ENCODE measurements at regions not wholly inside any gene's neighbourhood (a gene's known extent, or its start where the extent isn't known, plus 50 kb on each side); places are given as distances from the start of the nearest gene placed in this dataset.
A peak's percentile ranks its signal among the peaks of the same experiment; 100 is the strongest.

DNA sequence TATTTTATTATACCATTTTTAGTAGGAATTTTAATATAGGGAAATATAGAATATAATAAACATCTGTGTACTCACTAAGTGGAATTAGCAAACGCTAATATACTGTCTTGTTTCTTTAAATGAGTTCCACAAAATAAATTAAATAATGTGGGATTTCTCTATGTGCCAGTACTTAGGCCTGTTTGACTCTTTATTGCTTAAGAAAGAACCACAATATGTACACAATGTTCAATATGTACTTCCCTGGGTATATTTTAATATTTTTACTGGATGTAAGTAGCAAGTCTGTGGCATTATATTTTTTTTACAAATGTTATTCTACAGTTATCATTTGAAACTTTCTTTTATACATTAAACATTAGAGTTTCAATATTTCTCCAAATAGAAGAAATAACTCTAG, 92.5 kb upstream of the CARD18 start:
- no peak for DNase-seq (ENCODE audit: low spot score)

DNA sequence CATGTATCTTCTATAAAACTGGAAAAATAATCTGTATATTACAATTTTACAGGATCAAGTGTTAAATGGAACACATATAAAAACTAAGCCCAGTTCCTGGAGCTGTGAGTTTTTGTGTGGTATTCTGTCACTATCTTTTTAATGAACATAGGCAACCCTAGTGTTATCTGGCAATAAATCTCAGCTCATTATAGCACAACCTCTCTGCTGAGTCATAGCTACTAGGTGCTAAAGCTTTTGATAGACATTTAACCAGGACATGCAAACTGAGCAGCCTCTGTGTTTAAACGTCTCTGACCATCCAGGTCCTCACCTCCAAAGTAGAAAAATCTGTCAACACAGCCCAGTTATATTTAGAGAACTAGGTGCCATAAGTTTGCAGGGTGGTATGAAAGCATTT, 91.0 kb upstream of the CARD18 start:
- DNase-seq (ENCODE audit: low spot score) = no peak

DNA sequence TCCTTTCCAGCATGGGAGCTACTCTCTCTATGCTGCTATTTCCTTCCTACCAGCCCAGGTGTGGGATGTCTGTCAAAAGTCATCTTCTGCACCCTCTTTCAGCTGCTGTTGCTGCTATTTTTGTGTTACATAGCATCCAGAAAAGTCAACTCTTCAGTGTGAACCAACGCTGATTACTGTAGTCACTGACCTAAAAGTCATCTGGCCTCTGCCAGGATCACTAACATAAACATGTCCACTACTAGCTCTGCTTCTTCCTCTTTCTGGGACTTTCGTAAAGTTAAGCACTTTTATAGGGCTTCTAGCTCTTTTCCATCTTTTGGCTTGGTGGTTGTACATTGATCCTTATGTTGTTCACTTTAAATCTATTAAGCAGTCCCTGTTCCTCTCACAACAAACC, 90.2 kb upstream of the CARD18 start:
- DNase-seq (ENCODE audit: low spot score) = peak; percentile 27

DNA sequence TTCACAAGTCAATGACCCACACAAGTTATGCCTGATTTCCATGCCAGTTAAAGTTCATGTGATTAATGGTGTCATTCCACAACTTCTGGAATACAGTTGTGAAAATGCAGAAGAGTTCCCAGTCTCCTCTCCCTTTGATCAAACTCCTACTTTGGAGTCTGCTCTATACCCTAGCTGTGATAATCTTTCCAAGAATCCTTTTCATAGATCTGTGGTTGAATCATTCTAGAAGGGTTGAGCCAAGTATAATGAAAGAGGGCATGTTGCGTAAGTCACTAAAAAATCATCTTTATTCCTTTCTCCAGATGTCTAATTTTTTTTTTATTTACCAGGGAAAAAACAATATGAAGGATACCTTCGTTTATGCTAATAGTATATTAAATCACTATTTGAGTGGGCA, 89.7 kb upstream of the CARD18 start:
- no peak for DNase-seq (ENCODE audit: low spot score)

DNA sequence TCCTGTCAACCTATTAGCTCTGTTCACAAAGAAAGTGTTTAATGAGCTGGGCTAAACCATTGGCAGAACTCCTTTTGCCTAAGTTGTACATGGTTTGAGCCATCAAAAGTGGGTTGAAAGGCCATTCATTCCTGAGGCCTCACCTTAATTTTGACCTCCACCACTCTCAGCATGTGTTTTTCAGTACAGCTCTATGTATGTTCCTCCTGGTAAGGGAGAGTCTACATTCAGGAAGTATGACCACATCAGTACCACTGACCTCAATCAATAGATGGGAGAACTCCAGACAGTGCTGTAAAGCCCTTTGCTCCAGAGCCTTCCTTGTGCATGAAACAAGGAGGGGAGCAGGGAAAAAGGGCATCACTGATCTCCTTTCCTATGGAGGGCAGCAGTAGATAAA, 87.8 kb upstream of the CARD18 start:
- no peak for DNase-seq (ENCODE audit: low spot score)

DNA sequence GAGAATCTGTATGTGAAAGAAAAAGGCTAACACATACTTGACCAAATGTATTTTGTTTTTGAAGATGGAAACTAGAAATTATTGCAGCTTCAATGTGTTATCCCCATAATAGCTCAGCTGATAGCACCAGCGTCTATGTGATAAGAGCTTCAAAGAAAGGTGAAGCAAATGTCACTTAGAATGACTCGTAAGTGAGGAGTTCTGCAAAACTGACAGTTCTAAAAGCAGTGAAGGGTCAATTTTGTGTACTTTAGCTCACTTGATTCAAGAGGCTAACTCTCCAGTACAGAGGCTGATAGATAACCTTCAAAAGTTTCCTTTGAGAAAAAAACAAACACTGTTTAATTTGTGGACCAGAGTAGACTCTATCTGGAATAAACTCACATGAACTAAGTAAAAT, 87.2 kb upstream of the CARD18 start:
- no peak for DNase-seq (ENCODE audit: low spot score)

DNA sequence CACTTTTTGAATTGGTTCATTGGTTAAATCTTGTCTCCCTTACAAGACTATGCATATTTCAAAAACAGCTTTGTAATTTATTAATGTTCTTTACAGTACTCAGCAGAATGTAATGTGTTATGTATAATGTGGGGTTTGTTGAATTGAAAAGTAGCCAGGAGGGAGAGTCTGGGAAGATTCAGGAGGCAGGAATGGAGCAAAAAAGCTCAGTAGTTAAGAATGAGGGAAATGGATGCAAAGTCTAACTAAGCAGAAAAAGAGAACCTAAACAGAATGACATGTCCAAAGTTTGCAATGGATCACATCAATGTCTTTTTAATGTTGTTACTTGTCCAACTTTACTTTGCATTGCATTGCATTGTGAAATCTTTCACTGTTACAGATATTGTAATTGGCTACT, 86.5 kb upstream of the CARD18 start:
- no peak for DNase-seq (ENCODE audit: low spot score)

DNA sequence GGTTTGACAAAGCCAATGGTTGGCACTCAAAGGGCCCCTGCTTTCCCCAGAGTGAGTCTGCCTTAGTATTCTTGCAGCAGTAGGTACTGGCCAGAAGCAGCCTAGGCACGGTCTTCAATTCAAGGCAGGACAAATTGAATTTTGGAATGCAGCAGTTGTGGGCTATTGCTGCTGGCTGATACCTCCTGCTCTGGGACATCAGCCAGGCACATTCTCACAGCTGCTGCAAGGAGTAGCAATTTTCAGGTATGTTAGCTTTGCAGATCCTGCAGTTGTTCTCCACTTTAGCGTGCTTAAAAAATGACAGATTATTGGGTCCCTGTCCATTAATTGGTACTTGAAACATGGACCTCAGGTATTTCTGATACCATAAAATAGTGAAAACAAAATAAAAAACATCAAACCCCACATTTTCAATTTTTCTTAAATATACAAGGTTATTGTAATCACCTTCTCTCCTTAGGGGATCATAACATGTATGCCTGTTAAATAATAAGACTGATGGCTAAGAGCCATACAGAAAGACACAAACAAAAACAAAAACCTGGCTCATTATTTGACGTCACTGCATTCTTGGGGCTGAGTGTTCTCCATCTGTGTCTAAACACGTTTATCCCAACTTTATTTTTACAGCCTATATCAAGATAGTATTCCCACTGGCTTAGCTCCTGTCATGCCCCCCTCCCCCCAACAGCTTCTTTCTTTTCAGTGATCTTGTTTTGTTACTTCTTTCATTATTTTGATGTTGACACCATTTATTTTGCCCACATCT, 85.1 kb upstream of the CARD18 start:
- DNase-seq (ENCODE audit: low spot score) = no peak

DNA sequence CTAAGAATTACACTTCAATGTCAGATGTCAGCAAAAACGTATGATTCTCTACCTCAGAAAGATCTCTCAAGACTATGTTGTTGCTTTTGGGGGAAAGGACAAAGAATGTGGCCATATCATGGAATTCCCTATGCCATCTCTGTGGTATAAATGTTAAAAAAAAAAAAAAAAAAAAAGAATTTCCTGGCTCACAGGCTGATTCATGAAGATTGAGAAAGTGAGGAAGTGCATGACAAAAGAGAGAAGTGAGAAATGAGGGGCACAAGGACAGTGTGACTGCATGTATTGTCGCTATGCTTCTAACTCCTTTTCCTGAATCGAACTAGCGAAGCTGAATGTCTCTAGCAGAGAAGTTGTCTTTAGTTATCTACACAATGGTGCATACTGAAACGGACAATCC, 80.6 kb upstream of the CARD18 start:
- DNase-seq (ENCODE audit: low spot score) = peak; percentile 62

DNA sequence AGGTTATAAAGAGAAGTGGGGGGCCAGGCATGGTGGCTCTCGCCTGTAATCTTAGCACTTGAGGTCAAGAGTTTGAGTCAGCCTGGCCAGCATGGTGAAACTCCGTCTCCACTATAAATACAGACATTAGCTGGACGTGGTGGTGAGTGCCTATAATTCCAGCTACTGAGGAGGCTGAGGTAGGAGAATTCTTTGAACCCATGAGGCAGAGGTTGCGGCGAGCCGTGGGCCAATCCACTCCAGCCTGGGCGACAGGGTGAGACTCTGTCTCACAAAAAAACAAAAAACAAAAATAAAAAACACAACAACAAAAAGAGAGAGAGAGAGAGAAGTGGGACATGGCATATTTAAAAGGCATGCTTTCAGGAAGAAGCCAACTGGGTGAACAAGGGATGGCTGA, 80.1 kb upstream of the CARD18 start:
- DNase-seq (ENCODE audit: low spot score) = no peak

DNA sequence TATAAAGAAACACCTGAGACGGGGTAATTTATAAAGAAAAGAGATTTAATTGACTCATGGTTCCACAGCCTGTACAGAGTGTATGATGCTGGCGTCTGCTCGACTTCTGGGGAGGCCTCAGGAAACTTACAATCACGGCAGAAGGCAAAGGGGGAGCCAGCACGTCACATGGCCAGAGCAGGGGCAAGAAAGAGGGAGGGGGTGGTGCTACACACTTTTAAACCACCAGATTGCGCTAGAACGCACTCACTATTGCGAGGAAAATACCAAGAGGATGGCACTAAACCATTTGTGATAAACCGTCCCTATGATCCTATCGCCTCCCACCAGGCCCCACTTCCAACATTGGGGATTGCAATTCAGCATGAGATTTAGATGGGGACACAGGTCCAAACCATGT, 79.7 kb upstream of the CARD18 start:
- DNase-seq (ENCODE audit: low spot score) = no peak

DNA sequence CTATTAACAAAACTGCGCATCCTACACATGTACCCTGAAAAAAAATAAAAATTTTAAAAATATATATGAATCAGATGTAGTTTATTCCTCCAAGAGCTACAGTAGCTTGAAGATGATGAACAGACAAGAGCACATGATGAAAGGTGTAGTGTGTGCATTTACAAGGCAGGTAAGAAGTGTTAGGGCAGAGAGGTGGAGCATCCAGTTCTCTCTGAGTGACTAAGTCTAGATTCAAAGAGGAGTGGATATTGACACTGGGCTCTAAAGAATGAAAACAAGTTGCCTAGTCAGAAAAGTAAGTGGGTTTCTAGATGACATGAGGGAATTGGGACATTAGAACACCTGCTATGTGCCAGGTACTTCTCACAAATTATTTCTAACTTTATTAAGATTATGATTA, 76.0 kb upstream of the CARD18 start:
- no peak for DNase-seq (ENCODE audit: low spot score)

DNA sequence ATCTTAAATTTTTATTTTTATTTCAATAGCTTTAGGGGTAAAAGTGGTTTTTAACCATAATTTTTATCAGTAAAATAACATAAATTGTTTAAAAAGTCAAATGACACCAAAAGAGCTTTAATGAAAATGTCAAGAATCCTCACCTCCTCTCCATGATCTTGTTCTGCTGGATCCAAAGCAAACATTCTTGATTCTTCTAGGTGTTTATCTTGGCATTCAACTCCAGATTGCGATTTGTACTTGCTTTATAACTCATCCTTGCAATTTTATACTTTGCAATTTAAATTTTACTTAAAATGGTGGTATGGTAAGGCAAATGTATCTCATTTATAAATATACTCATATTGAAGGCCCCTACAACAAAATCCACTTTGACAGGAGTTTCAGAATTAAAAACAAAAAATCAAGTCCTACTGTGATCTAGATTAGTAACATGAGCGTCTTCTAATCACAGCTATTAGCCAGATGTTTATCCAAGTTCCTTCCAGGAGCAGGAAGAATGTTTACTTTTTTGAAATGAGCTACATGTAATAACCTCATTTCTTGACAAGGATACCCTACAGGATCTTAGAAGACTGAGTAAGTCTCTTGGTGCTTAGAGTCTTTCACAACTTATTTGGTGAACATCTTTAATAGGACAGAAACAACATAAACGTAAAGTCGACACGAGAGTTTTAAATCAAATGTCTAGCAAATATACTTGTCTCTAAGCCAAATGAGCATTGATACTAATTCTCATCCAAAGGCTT, 72.4 kb upstream of the CARD18 start:
- DNase-seq (ENCODE audit: low spot score) = no peak

DNA sequence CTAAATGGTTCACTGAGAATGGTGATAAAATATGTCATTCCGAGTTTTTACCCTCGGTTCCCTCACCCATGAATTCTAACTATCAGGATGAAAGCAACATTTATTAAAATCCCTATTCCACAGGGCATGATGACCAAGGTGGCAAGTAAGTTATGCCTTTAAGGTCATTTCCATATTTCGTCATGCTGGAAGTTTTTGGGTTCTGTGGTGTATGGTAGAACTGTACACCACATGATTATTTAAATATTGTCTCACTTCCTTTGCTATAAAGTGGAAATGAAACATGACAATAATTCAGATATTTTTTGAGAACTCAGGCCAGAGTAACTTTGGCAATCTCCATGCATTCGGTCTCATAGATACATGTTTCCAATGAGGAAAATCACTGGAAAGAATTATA, 68.5 kb upstream of the CARD18 start:
- no peak for DNase-seq (ENCODE audit: low spot score)

DNA sequence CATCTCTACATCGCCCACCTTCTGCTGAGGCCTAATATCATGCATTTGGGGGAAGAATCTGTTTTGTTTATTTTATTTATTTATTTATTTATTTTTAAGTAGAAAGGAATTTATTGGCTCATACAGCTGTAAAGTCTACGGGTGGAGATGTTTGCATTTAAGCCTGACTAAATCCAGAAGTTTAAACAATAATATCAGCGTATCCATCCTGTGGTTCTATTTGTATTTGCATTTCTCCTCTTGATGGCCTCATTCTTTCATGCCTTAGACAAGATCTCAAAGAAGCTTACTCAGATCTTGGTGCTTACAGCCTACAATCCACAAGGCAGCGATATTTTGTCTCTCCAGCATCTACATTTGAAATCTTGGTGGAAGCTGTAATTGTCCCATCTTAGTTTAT, 67.1 kb upstream of the CARD18 start:
- DNase-seq (ENCODE audit: low spot score) = no peak

DNA sequence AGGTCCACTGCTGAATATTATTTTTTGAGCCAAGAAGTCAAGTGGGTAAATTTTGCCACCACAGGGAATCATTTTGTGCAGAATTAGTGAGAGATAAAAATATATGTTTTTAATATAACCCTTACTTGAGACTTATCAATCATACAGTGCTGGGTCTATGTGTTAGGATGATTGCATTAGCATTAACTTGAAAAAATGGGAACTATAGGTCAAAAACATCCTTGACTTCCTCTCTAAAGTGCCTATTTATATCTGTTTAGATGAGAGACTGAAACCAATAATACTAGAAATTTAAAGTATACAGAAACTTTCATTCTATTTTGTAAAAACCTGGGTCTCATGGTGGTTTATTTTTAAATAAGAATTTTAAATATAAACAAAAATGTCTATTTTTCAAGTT, 65.1 kb upstream of the CARD18 start:
- no peak for DNase-seq (ENCODE audit: low spot score)

DNA sequence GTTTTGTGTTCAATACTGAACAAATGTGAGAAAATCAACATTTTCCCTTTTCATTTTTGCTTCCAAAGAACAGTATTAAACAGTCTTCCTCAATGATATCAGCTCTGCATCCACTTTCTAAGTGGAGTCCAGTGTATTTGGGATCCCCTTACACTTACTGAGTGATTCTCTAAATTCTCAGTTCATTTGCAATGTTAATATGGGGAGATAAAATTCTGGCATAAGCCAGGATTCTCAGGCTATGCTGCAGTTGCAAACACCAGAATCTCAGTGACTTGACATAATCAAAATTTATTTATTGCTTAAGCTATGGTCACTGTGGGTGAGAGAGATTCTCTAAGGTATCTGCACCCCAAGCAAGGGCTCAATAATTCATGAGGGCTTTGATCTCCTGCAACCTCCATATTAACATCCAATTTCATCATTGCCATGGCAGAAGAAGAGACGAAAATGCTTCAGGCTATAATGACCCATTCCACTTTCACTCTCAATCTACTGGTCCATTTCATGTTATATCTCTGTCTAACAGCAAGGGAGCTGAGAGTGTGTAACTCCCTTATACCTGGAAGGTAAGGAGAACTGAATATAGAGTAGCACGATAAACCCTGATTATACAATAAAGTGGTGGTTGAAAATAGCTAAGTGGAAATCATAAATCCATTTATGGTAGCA, 64.1 kb upstream of the CARD18 start:
- no peak for DNase-seq (ENCODE audit: low spot score)

DNA sequence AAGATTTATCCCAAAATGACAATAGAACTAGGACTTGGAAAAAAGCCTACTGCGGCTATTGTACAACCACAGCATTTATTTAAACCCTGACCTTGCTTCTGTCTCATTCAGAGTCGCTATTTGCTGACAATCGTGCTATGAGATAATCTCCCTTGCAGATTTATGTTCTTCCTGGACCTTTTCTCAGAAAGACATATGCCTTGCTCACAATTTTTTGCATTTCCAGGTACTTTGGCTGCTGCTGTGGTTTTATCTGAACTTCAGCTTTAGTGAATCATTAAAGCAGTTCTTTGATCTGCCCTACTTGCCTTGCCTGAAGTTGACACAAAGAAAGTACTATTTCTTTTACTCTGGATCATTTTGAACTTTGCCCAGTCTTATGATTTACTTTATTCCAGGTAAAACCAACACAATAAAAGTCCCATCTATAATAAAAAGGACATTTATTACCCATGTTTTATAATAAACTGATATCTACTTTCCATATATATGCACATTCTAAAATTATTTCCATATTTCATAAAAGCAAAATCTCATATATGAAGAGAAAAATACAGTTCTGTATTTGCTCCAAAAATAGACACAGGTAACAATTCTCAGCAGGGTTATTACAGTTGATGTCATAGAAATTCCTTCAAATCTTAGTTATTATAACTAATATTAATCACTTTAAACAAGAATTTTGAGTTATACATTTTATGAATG, 63.4 kb upstream of the CARD18 start:
- no peak for DNase-seq (ENCODE audit: low spot score)

DNA sequence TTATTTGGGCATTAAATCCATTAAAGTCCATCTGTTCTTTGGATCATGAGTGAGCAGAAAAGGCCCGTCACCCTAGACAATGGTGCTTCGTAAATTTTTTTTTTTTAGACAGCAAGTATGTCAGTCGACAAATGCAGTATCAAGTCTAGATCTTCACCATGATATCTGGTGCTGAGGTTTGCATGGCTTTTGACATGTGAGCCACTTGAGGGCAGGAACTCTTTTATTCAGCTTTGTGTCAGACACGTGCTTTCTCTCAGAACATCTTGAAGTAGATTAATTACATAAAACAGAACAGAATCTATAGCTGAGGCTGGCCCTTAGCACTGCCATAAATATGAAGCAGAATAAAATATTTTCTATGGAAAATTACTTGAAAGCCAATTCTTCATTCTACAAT, 62.9 kb upstream of the CARD18 start:
- DNase-seq (ENCODE audit: low spot score) = no peak

DNA sequence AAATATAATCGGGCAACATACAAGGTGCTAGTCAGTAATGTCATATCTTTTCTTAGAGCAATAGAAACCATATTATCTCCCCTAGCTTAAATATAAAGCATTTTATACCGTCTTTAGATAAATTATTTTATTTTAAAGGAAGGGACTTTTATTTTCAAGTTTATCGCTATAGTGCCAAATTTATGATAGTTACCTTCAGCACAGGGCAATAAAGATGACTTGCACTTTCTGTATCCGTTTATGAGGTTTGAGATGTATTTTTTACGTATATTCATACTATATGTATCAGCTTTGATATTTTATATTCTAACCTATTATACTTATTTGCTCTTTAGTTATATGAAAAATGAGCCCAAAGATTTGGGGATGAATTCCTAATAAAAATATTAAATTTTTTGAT, 61.6 kb upstream of the CARD18 start:
- DNase-seq (ENCODE audit: low spot score) = no peak

DNA sequence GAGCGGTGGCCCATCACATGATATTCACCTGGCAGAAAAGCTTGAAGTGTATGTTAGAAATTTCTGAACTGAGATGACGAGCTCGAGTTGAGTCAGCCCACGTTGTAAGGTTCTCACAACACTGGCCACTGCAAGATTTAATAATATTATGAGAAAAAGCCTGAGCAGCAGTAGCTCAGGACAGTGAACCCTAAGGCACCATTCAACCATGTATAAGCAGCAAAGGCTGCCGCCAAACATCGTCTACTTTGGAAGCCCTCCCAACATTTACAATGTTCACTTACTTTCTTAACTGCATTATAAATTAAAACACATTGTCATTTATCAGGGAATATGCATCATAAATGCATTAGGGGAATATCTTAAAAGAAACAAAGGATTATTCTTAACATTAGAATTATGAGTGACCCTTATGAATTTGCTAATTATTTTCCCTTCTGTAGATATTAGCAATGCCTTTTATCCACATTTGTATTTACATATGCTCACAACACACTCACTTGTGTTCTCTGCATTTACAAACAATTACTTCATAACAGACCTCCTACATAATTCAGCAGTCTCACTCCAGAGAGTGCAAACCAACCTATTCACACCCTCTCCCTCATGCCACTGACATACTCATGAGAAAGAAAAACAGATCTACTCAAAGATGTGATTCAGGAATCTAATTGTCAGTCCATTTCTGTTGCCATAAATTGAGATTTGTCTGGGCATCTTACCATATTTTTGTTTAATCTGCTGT, 57.7 kb upstream of the CARD18 start:
- no peak for DNase-seq (ENCODE audit: low spot score)

DNA sequence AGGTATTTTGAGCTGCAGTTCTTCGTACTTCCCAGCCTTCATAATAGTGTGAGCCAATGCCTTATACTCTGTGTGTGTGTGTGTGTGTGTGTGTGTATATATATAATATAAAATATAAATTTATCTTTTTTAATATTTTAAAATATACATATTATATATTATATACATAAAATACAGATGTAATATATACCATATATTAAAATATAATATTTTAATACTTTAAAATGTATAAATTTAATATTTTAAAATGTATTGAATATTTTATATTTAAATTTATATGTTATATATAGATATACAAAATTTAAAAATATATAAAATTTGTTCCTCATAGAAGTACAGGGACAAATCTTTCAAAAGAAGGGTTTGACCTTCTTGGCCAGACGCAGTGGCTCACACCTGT, 53.7 kb upstream of the CARD18 start:
- DNase-seq (ENCODE audit: low spot score) = no peak

All from pons (tissue), 1 donor.